Cardiac fibroblast (primary cell): ENCODE measurements at regions not wholly inside any gene's neighbourhood (a gene's known extent, or its start where the extent isn't known, plus 50 kb on each side); places are given as distances from the start of the nearest gene placed in this dataset.

Experiments
- DNase-seq, 2 donors: peaks; one replicate each; pipeline versions ENCODE4 v3.0.0 to v3.0.0-alpha.2; 2010; ENCODE audit warnings: low read depth in 2 of 2
- H3K4me3 ChIP-seq, 2 donors: replicated peaks in 1 of 2; 1 replicate in 1 of 2; 2 replicates in 1 of 2; pipeline ENCODE4 v1.5.1; 2011; ENCODE audit warnings: low read depth in 2 of 2, low read length in 2 of 2, mild to moderate bottlenecking in 2 of 2, moderate library complexity in 1 of 2
- TF ChIP-seq, protein P1 (sequence below): IDR thresholded peaks from one replicate; pipeline ENCODE4 v1.5.1; 2011; ENCODE audit warnings: low read depth, mild to moderate bottlenecking, low read length, inconsistent platforms

DNA sequence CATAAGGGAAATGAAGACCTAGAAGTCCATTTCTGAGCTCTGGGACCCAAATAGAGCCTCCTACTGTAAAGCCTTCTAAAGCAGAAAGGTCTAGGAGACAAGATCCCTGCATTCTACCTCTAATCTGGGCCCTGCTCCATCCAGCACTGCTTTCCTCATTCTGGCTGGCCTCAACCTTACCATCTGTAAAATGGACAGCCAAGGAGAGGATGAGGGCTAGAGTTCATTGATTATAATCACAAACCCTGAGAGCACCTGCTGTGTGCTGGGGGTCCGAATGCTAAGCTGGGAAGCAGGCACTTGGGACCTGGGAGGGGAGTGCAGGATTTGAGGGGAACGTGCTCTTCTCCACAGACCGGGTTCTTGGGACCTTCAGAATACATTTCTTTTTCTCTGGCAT lies 454.0 kb upstream of the ZMIZ1 start:
- TF ChIP-seq, protein P1, sequence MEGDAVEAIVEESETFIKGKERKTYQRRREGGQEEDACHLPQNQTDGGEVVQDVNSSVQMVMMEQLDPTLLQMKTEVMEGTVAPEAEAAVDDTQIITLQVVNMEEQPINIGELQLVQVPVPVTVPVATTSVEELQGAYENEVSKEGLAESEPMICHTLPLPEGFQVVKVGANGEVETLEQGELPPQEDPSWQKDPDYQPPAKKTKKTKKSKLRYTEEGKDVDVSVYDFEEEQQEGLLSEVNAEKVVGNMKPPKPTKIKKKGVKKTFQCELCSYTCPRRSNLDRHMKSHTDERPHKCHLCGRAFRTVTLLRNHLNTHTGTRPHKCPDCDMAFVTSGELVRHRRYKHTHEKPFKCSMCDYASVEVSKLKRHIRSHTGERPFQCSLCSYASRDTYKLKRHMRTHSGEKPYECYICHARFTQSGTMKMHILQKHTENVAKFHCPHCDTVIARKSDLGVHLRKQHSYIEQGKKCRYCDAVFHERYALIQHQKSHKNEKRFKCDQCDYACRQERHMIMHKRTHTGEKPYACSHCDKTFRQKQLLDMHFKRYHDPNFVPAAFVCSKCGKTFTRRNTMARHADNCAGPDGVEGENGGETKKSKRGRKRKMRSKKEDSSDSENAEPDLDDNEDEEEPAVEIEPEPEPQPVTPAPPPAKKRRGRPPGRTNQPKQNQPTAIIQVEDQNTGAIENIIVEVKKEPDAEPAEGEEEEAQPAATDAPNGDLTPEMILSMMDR = no peak

GRCh38 chr10:78616125-78616695 lies 452.6 kb upstream of the ZMIZ1 start:
- TF ChIP-seq, protein P1 = no peak
- DNase-seq = no peak
- no peak overlapping the region for H3K4me3 ChIP-seq

More for the DNA sequence above, 454.0 kb upstream of the ZMIZ1 start:
- DNase-seq = no peak
- no peak overlapping the region for H3K4me3 ChIP-seq

DNA sequence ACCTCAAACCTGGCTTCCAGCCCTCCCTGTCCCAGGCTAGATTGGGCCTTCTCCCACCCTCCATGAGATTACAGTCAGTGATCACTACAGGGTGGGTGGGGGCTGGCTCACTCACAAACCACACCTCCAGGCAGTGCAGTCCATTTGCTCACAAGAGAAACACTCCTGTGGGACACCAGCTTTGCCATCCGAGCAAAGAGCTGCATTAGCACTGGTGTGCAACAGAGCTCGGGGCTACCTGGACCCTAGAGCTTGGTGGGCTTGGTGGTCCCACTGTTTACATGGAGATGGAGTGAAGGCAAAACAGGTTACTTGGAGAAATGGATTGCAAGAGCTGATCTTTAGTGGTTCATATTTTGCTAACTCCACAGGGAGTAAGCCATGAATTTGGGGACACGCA lies 451.7 kb upstream of the ZMIZ1 start:
- DNase-seq = no peak
- H3K4me3 ChIP-seq = no peak overlapping the region
- TF ChIP-seq, protein P1 = no peak

DNA sequence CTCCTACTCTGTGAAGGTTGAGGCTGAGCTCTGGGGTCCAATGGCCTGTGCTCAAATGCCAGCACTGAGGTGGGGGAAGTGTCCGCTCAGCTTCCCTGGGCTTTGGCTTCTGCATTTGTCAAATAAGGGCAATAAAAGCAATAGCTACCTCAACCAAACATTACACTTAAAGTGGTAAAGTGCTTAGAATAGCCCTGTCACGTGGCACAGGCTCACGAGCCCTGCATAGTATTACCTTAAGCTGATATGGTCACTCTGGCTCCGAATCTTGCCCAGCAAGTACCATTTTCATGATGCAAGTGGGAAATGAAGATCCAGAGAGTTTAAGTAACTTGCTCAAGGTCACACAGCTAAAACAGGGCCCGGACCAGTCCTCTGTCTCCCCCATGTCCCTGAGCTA lies 451.1 kb upstream of the ZMIZ1 start:
- TF ChIP-seq, protein P1 = no peak
- no peak overlapping the region for H3K4me3 ChIP-seq
- no peak for DNase-seq

DNA sequence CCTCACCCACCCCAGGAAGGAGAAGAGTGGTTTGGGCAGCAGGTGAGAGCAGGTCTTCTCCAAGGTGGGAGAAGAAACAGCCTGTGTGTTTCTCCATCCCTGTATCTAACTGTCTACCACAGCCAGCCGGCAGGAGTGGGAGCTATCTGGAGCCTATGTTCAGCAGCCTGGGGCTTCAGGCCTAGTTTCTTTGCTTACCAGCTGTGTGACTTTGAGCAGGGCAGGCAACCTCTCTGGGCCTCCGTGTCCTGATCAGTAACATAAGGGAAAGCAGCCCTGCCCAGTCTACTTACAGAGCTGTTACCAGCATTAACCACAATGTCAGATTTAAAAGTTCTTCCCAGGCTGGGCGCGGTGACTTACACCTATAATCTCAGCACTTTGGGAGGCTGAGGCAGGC lies 450.7 kb upstream of the ZMIZ1 start:
- H3K4me3 ChIP-seq = no peak overlapping the region
- DNase-seq = no peak
- TF ChIP-seq, protein P1 = no peak

DNA sequence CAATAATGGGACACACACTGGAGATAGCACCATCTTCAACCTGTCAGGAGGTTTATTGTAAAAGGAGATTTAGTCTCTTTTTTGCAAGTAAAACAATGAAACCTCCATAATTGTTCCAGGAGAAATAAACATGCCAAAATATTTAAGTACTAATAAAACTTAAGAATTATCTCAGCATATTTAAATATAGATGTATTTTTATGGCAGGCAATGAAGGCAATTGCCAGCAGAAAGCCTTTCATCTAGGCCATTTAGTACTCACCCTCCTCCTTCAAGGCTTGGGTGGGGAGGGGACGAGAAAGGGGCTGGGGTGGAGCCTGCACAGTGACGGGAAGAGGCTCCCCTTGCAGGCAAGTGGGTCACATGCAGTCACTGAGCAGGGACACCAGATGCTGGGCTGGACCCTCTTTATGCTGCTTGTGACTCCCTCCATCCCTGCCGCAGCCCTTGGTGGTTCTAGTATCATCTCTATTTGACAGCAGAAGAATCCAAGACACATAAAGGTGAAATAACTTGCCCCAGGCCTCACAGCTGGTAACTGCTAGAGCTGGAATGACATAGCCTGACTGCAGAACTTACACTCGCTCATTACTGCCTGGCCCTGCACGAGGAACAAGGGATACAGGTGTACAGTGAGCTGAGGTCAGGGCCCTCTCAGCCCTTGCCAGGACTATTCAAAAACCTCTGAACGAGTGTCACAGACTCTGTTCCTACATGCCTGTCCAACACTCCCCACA lies 449.5 kb upstream of the ZMIZ1 start:
- H3K4me3 ChIP-seq = no peak overlapping the region
- no peak for DNase-seq
- TF ChIP-seq, protein P1 = no peak
